Kidney epithelial cell (primary cell): ENCODE measurements at regions not wholly inside any gene's neighbourhood (a gene's known extent, or its start where the extent isn't known, plus 50 kb on each side); places are given as distances from the start of the nearest gene placed in this dataset.

Experiments used
- DNase-seq: peaks from one replicate; pipeline ENCODE4 v3.0.0-alpha.2; 2010; ENCODE audit warnings: low read depth
- H3K27me3 ChIP-seq: 2 replicates; pipeline ENCODE4 v1.6.0; 2011; ENCODE audit warnings: low read length; ENCODE audit not compliant: control insufficient read depth, insufficient read depth
- H3K36me3 ChIP-seq: 2 replicates; pipeline ENCODE4 v1.5.1; 2011; ENCODE audit warnings: low read length; ENCODE audit not compliant: control insufficient read depth, insufficient read depth
- H3K4me3 ChIP-seq: 2 replicates; pipeline ENCODE4 v1.5.1; 2011; ENCODE audit warnings: low read depth, mild to moderate bottlenecking, control low read depth, low read length
- TF ChIP-seq, protein P1 (sequence below): IDR thresholded peaks from 2 replicates; pipeline ENCODE4 v1.5.1; 2011; ENCODE audit warnings: mild to moderate bottlenecking, moderate library complexity, low read length, control low read depth, inconsistent platforms; ENCODE audit not compliant: insufficient read depth, poor library complexity, severe bottlenecking

DNA sequence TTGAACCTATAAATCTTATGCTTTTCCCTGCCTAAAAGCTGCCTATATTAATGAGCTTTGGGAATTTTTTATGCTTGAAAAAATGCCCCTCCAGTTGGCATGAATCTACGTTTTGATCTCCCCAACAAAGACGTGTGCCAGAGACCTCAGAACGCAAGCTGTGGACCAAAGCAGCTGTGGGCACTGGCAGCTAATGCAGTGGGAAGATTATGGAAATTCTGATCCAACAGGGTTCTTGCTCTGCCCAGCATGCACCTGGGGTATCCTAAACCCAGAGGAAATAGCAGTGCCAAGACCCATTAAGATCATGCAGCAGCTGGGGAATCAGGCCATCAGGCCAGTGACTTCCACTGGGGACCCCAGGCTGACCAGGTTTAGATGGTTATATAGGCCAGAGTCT lies 423.0 kb downstream of the ZBBX start:
- H3K27me3 ChIP-seq = no peaks in the 10 kb centered on the region
- no peaks in the 10 kb centered on the region for H3K36me3 ChIP-seq
- no peak overlapping the region for H3K4me3 ChIP-seq
- DNase-seq = no peak
- TF ChIP-seq, protein P1, sequence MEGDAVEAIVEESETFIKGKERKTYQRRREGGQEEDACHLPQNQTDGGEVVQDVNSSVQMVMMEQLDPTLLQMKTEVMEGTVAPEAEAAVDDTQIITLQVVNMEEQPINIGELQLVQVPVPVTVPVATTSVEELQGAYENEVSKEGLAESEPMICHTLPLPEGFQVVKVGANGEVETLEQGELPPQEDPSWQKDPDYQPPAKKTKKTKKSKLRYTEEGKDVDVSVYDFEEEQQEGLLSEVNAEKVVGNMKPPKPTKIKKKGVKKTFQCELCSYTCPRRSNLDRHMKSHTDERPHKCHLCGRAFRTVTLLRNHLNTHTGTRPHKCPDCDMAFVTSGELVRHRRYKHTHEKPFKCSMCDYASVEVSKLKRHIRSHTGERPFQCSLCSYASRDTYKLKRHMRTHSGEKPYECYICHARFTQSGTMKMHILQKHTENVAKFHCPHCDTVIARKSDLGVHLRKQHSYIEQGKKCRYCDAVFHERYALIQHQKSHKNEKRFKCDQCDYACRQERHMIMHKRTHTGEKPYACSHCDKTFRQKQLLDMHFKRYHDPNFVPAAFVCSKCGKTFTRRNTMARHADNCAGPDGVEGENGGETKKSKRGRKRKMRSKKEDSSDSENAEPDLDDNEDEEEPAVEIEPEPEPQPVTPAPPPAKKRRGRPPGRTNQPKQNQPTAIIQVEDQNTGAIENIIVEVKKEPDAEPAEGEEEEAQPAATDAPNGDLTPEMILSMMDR = no peak

GRCh38 chr3:166955201-166955939 lies 424.7 kb downstream of the ZBBX start:
- DNase-seq = no peak
- TF ChIP-seq, protein P1 = no peak
- Histone ChIP-seq H3K4me3 (no peak overlapping the region), H3K27me3 (no peaks in the 10 kb centered on the region), H3K36me3 (no peaks in the 10 kb centered on the region)

DNA sequence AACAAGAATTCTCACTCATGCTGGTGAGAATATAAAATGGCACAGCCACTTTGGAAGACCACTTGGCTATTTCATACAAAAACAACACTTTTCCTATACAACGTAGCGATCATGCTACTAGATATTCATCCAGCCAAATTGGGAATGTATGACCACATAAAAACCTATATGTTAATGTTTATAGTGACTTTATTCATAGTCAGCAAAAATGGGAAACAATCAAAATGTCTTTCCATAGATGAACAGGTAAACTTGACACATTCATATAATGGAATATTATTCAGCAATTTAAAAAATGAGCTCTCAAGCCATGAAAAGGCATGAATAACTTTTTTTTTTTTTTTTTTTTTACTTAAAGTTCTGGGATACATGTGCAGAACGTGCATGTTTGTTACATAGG lies 445.2 kb downstream of the ZBBX start:
- DNase-seq = no peak
- Histone ChIP-seq H3K27me3 (no peaks in the 10 kb centered on the region), H3K4me3 (no peak overlapping the region), H3K36me3 (no peaks in the 10 kb centered on the region)
- TF ChIP-seq, protein P1 = no peak

DNA sequence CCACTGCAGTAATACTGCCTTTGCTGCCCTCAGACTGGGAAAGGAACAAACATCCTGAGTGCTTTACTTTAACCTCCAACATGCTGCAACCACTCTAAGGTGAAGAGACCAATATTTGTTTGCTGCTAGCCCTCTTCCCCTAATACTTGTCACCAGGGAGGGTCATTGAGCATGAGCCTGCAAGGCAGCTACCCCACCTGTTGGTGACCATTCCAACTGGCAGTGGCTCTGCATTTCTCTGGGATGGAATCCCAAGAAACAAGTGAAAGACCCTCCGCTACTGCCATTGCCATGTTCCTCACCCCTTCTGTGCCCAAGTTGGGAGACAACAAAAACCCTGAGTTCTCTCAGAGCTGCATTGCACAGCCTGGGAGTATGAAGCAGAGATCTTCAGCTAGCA lies 462.7 kb downstream of the ZBBX start:
- DNase-seq = no peak

DNA sequence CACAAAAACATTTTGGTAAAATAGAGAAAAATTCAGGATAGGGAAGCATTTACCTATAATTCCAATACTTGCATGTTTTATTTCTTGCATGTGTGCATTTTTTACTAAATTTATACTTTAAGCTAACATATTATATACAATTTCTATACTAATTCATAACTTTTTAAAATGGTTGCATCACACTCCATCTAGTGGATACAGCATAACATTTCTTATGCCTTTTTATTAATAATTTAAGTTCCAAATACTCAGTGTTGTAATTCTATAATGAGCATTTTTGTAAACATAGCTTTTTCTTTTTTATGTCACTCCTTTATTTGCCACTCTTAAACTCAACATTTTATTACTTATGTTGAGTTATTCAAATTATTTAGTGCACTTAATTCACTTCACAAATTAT lies 477.7 kb downstream of the ZBBX start:
- H3K27me3 ChIP-seq = no peaks in the 10 kb centered on the region
- DNase-seq = no peak
- TF ChIP-seq, protein P1 = no peak
- H3K36me3 ChIP-seq = no peaks in the 10 kb centered on the region
- H3K4me3 ChIP-seq = no peak overlapping the region

More for the DNA sequence above, 462.7 kb downstream of the ZBBX start:
- no peaks in the 10 kb centered on the region for H3K27me3 ChIP-seq
- H3K36me3 ChIP-seq = no peaks in the 10 kb centered on the region
- no peak overlapping the region for H3K4me3 ChIP-seq
- TF ChIP-seq, protein P1 = no peak

DNA sequence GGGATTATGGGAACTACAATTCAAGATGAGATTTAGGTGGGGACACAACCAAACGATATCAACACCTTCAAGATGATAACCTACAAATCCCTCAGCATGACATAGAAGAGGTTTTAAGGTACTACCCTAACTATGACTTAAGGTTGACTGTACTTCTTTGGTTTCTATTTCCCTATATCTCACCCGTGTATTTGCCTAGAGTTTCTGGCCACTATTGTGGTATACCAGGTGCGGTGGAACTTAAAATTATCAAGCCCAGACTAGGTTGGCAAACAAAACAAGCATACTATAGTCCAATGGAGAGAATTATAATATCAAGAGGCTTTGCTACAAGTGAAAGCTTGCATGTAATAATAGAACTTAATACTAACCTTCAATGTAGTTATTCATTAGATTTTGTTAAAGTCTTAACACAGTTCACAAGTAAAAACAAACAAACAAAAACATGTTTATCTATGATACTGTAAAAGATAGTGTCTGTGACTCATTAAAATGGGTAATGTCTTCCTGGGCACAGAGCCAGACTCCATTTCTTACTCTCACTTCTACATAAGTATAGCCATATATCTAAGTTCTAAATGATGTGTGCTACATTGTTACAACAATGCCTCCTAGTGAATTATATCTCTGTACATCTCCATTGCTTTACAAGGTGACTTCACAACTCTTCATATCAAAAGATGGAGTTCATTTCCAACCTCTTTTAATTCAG lies 479.1 kb downstream of the ZBBX start:
- TF ChIP-seq, protein P1 = no peak
- Histone ChIP-seq H3K4me3 (no peak overlapping the region), H3K27me3 (no peaks in the 10 kb centered on the region), H3K36me3 (no peaks in the 10 kb centered on the region)
- no peak for DNase-seq
